ENCODE measurements at regions not wholly inside any gene's neighbourhood (a gene's known extent, or its start where the extent isn't known, plus 50 kb on each side); places are given as distances from the start of the nearest gene placed in this dataset.

- TF ChIP-seq CTCF (conservative IDR thresholded peaks at IDR 0.05; ENCODE audit: low read length) (no peak), EZH2phosphoT487 (IDR thresholded peaks at IDR 0.05; ENCODE audit: borderline replicate concordance, low read depth, low read length) (no peak)
These were observed 63.7 kb upstream of the CHD1 start for GRCh38 chr5:98992552-98992951.
